SU-DHL-6 (cell line): ENCODE measurements at regions not wholly inside any gene's neighbourhood (a gene's known extent, or its start where the extent isn't known, plus 50 kb on each side); places are given as distances from the start of the nearest gene placed in this dataset.

ENCODE experiments used
- EZH2phosphoT487 ChIP-seq: fragments of 200-600 bp; sonication (generic), shearing (Covaris generic); conservative IDR thresholded peaks from 2 replicates; pipeline ENCODE4 v1.6.1; 2018; ENCODE audit warnings: mild to moderate bottlenecking, antibody characterized with exemption, low read length, moderate library complexity, mixed read lengths
- TF ChIP-seq, protein P1 (sequence below): fragments of 200-600 bp; sonication (generic); IDR thresholded peaks from one replicate; pipeline ENCODE4 v1.5.1; 2017; ENCODE audit warnings: antibody characterized with exemption, mild to moderate bottlenecking, low read length, moderate library complexity; ENCODE audit not compliant: insufficient read depth, poor library complexity, severe bottlenecking

DNA sequence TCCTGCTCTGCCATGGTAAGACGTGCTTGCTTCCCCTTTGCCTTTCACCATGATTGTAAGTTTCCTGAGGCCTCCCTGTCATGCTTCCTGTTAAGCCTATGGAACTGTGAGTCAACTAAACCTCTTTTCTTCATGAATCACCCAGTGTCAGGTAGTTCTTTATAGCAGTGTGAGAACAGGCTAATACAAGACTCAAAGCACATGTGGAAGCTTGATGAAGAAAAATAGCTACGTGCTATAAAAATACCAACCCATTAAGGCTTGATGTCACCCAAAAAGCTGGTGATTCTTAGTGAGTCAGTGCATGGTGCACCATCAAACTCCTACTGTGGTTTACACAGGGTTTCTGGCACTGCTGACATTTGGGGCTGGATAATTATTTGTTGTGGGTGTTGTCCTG is 332.2 kb downstream of the TMEM167A start:
- TF ChIP-seq, protein P1, sequence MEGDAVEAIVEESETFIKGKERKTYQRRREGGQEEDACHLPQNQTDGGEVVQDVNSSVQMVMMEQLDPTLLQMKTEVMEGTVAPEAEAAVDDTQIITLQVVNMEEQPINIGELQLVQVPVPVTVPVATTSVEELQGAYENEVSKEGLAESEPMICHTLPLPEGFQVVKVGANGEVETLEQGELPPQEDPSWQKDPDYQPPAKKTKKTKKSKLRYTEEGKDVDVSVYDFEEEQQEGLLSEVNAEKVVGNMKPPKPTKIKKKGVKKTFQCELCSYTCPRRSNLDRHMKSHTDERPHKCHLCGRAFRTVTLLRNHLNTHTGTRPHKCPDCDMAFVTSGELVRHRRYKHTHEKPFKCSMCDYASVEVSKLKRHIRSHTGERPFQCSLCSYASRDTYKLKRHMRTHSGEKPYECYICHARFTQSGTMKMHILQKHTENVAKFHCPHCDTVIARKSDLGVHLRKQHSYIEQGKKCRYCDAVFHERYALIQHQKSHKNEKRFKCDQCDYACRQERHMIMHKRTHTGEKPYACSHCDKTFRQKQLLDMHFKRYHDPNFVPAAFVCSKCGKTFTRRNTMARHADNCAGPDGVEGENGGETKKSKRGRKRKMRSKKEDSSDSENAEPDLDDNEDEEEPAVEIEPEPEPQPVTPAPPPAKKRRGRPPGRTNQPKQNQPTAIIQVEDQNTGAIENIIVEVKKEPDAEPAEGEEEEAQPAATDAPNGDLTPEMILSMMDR, result no peak
- no peak for TF ChIP-seq EZH2phosphoT487
